H1 (cell line): ENCODE measurements at regions not wholly inside any gene's neighbourhood (a gene's known extent, or its start where the extent isn't known, plus 50 kb on each side); places are given as distances from the start of the nearest gene placed in this dataset.

ENCODE experiments used
- CTCF ChIA-PET: fragments of 300-600 bp; sonication (Branson Sonifier 250); formaldehyde crosslinking; loops from one replicate; lab custom pipeline; 2021; ENCODE audit not compliant: partially characterized antibody; lab: Charles Lee
- POLR2A ChIA-PET: fragments of 300-600 bp; sonication (Branson Sonifier 250); formaldehyde crosslinking; loops from one replicate; lab custom pipeline; 2021; ENCODE audit warnings: inconsistent platforms; ENCODE audit not compliant: partially characterized antibody; lab: Charles Lee
- DNase-seq, 2 experiments: peaks; one replicate each; pipeline versions ENCODE4 v3.0.0 to v3.0.0-alpha.2; 2010 to 2022; ENCODE audit warnings: low spot score in 2 of 2, low read depth in 1 of 2, mixed read lengths in 1 of 2
- FAIRE-seq: peaks from 2 replicates; lab custom pipeline; 2011; peaks lifted over from hg19 to GRCh38; lab: Jason Lieb, UNC
- H2AFZ ChIP-seq: 2 replicates; pipeline ENCODE4 v1.8.1; 2012; ENCODE audit warnings: low read length, inconsistent platforms
- H2AK5ac ChIP-seq: 2 replicates; pipeline ENCODE4 v1.6.1; 2013; ENCODE audit warnings: low read depth, low read length
- H2BK120ac ChIP-seq: replicated peaks from 2 replicates; pipeline ENCODE3; 2013; ENCODE audit warnings: low read depth, low read length, inconsistent platforms
- H2BK12ac ChIP-seq: 2 replicates; pipeline ENCODE4 v1.6.1; 2013; ENCODE audit warnings: low read depth, low read length
- H2BK15ac ChIP-seq: 2 replicates; pipeline ENCODE4 v1.6.1; 2013; ENCODE audit warnings: low read length
- H2BK20ac ChIP-seq: 2 replicates; pipeline ENCODE4 v1.6.1; 2013; ENCODE audit warnings: low read length
- H2BK5ac ChIP-seq: 2 replicates; pipeline ENCODE4 v1.6.1; 2013; ENCODE audit warnings: low read depth, low read length
- H3K14ac ChIP-seq: 2 replicates; pipeline ENCODE4 v1.6.1; 2013; ENCODE audit warnings: inconsistent platforms; ENCODE audit not compliant: insufficient read length
- H3K18ac ChIP-seq: 2 replicates; pipeline ENCODE4 v1.6.1; 2013; ENCODE audit warnings: low read length; ENCODE audit errors: extremely low read depth
- H3K23ac ChIP-seq: 2 replicates; pipeline ENCODE4 v1.6.1; 2013; ENCODE audit warnings: inconsistent platforms; ENCODE audit not compliant: insufficient read length
- H3K23me2 ChIP-seq: 2 replicates; pipeline ENCODE4 v1.6.1; 2013; ENCODE audit warnings: low read depth, low read length
- H3K27ac ChIP-seq: 2 replicates; pipeline ENCODE4 v1.6.1; 2011; ENCODE audit warnings: low read depth, low read length, inconsistent platforms
- H3K27me3 ChIP-seq, 4 experiments: replicated peaks in 1 of 4; 1 replicate in 1 of 4; 2 replicates in 3 of 4; pipeline versions ENCODE4 v1.6.1 to v1.8.1; 2011 to 2013; ENCODE audit warnings: low read length in 3 of 4, mild to moderate bottlenecking in 3 of 4, inconsistent platforms in 2 of 4, mixed read lengths in 2 of 4, moderate library complexity in 1 of 4; ENCODE audit not compliant: control insufficient read depth in 3 of 4, insufficient read depth in 3 of 4; ENCODE audit errors: extremely low read depth in 1 of 4
- H3K36me3 ChIP-seq, 4 experiments: 2 replicates each; pipeline versions ENCODE4 v1.6.1 to v1.8.1; 2011 to 2013; ENCODE audit warnings: mild to moderate bottlenecking in 4 of 4, low read length in 3 of 4, moderate library complexity in 2 of 4, control low read depth in 1 of 4, inconsistent platforms in 1 of 4; ENCODE audit not compliant: insufficient read depth in 4 of 4, control insufficient read depth in 2 of 4
- H3K4ac ChIP-seq: replicated peaks from 2 replicates; pipeline ENCODE3; 2013; ENCODE audit warnings: low read length, low read depth, mixed read lengths, inconsistent platforms; ENCODE audit not compliant: insufficient read length
- H3K4me1 ChIP-seq, 4 experiments: replicated peaks in 1 of 4; 1 replicate in 1 of 4; 2 replicates in 3 of 4; pipeline versions ENCODE4 v1.6.1 to v1.8.1; 2011 to 2013; ENCODE audit warnings: low read length in 3 of 4, inconsistent platforms in 2 of 4, mixed read lengths in 1 of 4; ENCODE audit not compliant: insufficient read depth in 4 of 4, control insufficient read depth in 3 of 4
- H3K4me2 ChIP-seq, 2 experiments: 2 replicates each; pipeline versions ENCODE4 v1.6.1 to v1.8.1; 2011 to 2013; ENCODE audit warnings: low read depth in 2 of 2, low read length in 2 of 2, control low read depth in 1 of 2, inconsistent platforms in 1 of 2, mild to moderate bottlenecking in 1 of 2; ENCODE audit not compliant: insufficient read depth in 1 of 2
- H3K4me3 ChIP-seq, 4 experiments: fragments of 200-600, 300-600 bp in 1 of 4; sonication (generic), shearing (Covaris generic), sonication (Bioruptor Twin) in 1 of 4; 2 replicates each; pipeline versions ENCODE4 v1.5.1 to v1.8.1; 2011 to 2016; ENCODE audit warnings: low read length in 4 of 4, low read depth in 3 of 4, control low read depth in 2 of 4, inconsistent platforms in 2 of 4, mild to moderate bottlenecking in 2 of 4, mixed read lengths in 1 of 4, moderate library complexity in 1 of 4; ENCODE audit not compliant: insufficient read depth in 2 of 4; ENCODE audit errors: extremely low read depth in 1 of 4
- H3K56ac ChIP-seq: replicated peaks from 2 replicates; pipeline ENCODE3; 2013; ENCODE audit warnings: low read depth, mild to moderate bottlenecking, mixed read lengths, low read length, inconsistent platforms; ENCODE audit not compliant: insufficient read length
- H3K79me1 ChIP-seq: 2 replicates; pipeline ENCODE4 v1.6.1; 2013; ENCODE audit warnings: low read depth, low read length, control low read depth
- H3K79me2 ChIP-seq, 2 experiments: 2 replicates each; pipeline versions ENCODE4 v1.6.1 to v1.8.1; 2012 to 2013; ENCODE audit warnings: low read length in 2 of 2, mild to moderate bottlenecking in 2 of 2, inconsistent platforms in 1 of 2; ENCODE audit not compliant: insufficient read depth in 2 of 2, control insufficient read depth in 1 of 2
- H3K9ac ChIP-seq, 4 experiments: replicated peaks in 1 of 4; 1 replicate in 1 of 4; 2 replicates in 3 of 4; pipeline versions ENCODE4 v1.6.1 to v1.8.1; 2011 to 2013; ENCODE audit warnings: low read depth in 3 of 4, low read length in 3 of 4, control low read depth in 2 of 4, mild to moderate bottlenecking in 2 of 4, moderate library complexity in 2 of 4, inconsistent platforms in 1 of 4; ENCODE audit errors: extremely low read depth in 1 of 4
- H3K9me3 ChIP-seq, 2 experiments: 2 replicates each; pipeline versions ENCODE4 v1.6.1 to v1.8.1; 2012 to 2013; ENCODE audit warnings: mild to moderate bottlenecking in 2 of 2, moderate library complexity in 2 of 2, control low read depth in 1 of 2, inconsistent platforms in 1 of 2, low read depth in 1 of 2, low read length in 1 of 2, mixed read lengths in 1 of 2; ENCODE audit not compliant: insufficient read depth in 2 of 2
- H4K20me1 ChIP-seq, 2 experiments: replicated peaks in 1 of 2; 2 replicates each; pipeline versions ENCODE3 to v1.8.1; 2011 to 2013; ENCODE audit warnings: inconsistent platforms in 2 of 2, low read length in 2 of 2, mild to moderate bottlenecking in 1 of 2; ENCODE audit not compliant: insufficient read depth in 2 of 2, control insufficient read depth in 1 of 2
- H4K5ac ChIP-seq: 2 replicates; pipeline ENCODE4 v1.6.1; 2013; ENCODE audit warnings: low read length, low read depth, mixed read lengths, inconsistent platforms; ENCODE audit not compliant: insufficient read length
- H4K8ac ChIP-seq: 2 replicates; pipeline ENCODE4 v1.8.0; 2013; ENCODE audit warnings: mild to moderate bottlenecking, moderate library complexity, low read length, inconsistent platforms; ENCODE audit not compliant: insufficient read depth; ENCODE audit errors: extremely low read depth
- H4K91ac ChIP-seq: replicated peaks from 2 replicates; pipeline ENCODE3; 2013; ENCODE audit warnings: low read length, mixed read lengths, inconsistent platforms; ENCODE audit not compliant: insufficient read length
- BACH1 ChIP-seq: IDR thresholded peaks from 2 replicates; pipeline ENCODE4 v1.6.1; 2012; ENCODE audit warnings: low read length, improper control_type of control experiment
- BRCA1 ChIP-seq: IDR thresholded peaks from 2 replicates; pipeline ENCODE4 v1.6.1; 2012; ENCODE audit warnings: low read depth, low read length, improper control_type of control experiment
- CBX5 ChIP-seq: fragments of 300-800, 300-1000 bp; sonication (generic); IDR thresholded peaks from 2 replicates; pipeline ENCODE4 v1.7.1; 2016; ENCODE audit warnings: antibody characterized with exemption, low read length, low read depth
- CBX8 ChIP-seq: fragments of 300-800, 300-1000 bp; sonication (generic); IDR thresholded peaks from 2 replicates; pipeline ENCODE4 v1.7.1; 2016; ENCODE audit warnings: low read depth, low read length, borderline replicate concordance
- CREB1 ChIP-seq: IDR thresholded peaks from 2 replicates; pipeline ENCODE4 v1.6.1; 2012; ENCODE audit warnings: inconsistent platforms
- JUN ChIP-seq: IDR thresholded peaks from 2 replicates; pipeline ENCODE4 v1.6.1; 2011; ENCODE audit warnings: low read depth, mild to moderate bottlenecking, improper control_type of control experiment, low read length
- KDM1A ChIP-seq: fragments of 200-600, 300-600 bp; sonication (generic); IDR thresholded peaks from 2 replicates; pipeline ENCODE4 v1.7.1; 2016; ENCODE audit warnings: mild to moderate bottlenecking, low read length, borderline replicate concordance
- RBBP5 ChIP-seq: IDR thresholded peaks from 2 replicates; pipeline ENCODE4 v1.7.1; 2012; ENCODE audit warnings: low read depth, mild to moderate bottlenecking, inconsistent platforms, low read length, moderate library complexity, borderline replicate concordance
- RXRA ChIP-seq: IDR thresholded peaks from 2 replicates; pipeline ENCODE4 v1.6.1; 2011; ENCODE audit warnings: low read depth, mild to moderate bottlenecking, low read length, moderate library complexity; ENCODE audit not compliant: insufficient read depth
- SAP30 ChIP-seq: fragments of 300-600 bp; sonication (generic); IDR thresholded peaks from 2 replicates; pipeline ENCODE4 v1.7.1; 2012; ENCODE audit warnings: low read length, moderate library complexity, mild to moderate bottlenecking, inconsistent platforms; ENCODE audit not compliant: insufficient read depth, insufficient replicate concordance
- SP2 ChIP-seq: IDR thresholded peaks from 2 replicates; pipeline ENCODE4 v1.6.1; 2012; ENCODE audit warnings: mild to moderate bottlenecking, low read length, inconsistent platforms
- SP4 ChIP-seq: IDR thresholded peaks from 2 replicates; pipeline ENCODE4 v1.6.1; 2012; ENCODE audit warnings: low read length, inconsistent platforms
- SRF ChIP-seq: IDR thresholded peaks from 2 replicates; pipeline ENCODE4 v1.6.1; 2011; ENCODE audit warnings: mild to moderate bottlenecking, low read depth, low read length, moderate library complexity
- TBP ChIP-seq: IDR thresholded peaks from 2 replicates; pipeline ENCODE4 v1.6.1; 2011; ENCODE audit warnings: low read depth, low read length, improper control_type of control experiment
- TEAD4 ChIP-seq: IDR thresholded peaks from 2 replicates; pipeline ENCODE4 v1.6.1; 2012; ENCODE audit warnings: low read depth, low read length, inconsistent platforms, mixed read lengths
- WGBS, 2 experiments: shearing (Covaris generic) in 1 of 2; methylation state at CpG; one replicate each; pipeline versions ENCODE4 v1.1.6 to v1.1.7; 2013 to 2015; ENCODE audit warnings: low lambda C conversion rate in 2 of 2, mixed read lengths in 2 of 2, inconsistent platforms in 1 of 2, low coverage in 1 of 2, missing lambda C conversion rate in 1 of 2; ENCODE audit not compliant: insufficient replicate concordance in 2 of 2, insufficient coverage in 1 of 2, insufficient read length in 1 of 2; ENCODE audit errors: extremely low coverage in 1 of 2, missing lambda C conversion rate in 1 of 2; 5-methylcytosine and 5-hydroxymethylcytosine counted together

DNA sequence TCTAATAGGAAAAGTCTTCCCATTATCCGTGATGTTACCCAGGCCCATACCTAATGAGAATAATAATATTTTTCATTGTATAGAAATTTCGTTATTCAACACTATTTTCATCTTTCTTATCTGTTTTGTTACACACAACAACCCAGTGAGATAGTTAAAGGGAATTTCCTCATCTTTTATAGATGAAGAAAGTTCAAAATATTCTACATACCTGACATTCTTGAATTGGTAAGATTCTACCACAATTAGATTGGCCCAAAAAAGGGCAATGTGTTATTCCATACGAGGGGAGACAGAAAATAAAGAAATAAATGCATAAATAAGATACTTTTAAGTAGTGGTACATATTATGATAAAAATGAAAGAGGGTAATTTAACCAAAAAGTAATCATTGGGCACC, 405.5 kb upstream of the ADAMTS5 start:
- Histone ChIP-seq H2BK5ac (no peak overlapping the region), H3K9ac (no peak overlapping the region)
- TF ChIP-seq JUN (no peak), RXRA (no peak), CBX5 (no peak), TBP (no peak), BACH1 (no peak), KDM1A (no peak), RBBP5 (no peak), CREB1 (no peak), CBX8 (no peak), TEAD4 (no peak), BRCA1 (no peak), SAP30 (no peak), SP2 (no peak), SRF (no peak), SP4 (no peak)
- TF ChIP-seq, all 59 proteins: peak for 0
- Histone ChIP-seq H3K79me1 (no peaks in the 10 kb centered on the region), H2BK20ac (no peak overlapping the region), H3K4me1 (peaks cover 0 to 6% (median 4%) of the 10 kb centered on the region in 4 experiments; a peak in 4 of 7 replicates), H2BK12ac (no peak overlapping the region), H3K27me3 (no peaks in the 10 kb centered on the region), H3K79me2 (no peaks in the 10 kb centered on the region), H4K8ac (no peak overlapping the region), H2BK120ac (no peak overlapping the region), H2BK15ac (no peak overlapping the region), H3K9me3 (no peaks in the 10 kb centered on the region; a peak in 1 of 4 replicates), H3K23me2 (no peaks in the 10 kb centered on the region), H2AK5ac (no peak overlapping the region), H3K56ac (no peak overlapping the region), H3K23ac (no peak overlapping the region), H3K18ac (no peak overlapping the region), H3K36me3 (no peaks in the 10 kb centered on the region), H4K91ac (no peak overlapping the region), H2AFZ (no peak overlapping the region), H4K20me1 (no peaks in the 10 kb centered on the region), H3K27ac (no peak overlapping the region), H3K14ac (no peak overlapping the region), H4K5ac (no peak overlapping the region), H3K4me3 (no peak overlapping the region), H3K4me2 (no peak overlapping the region), H3K4ac (no peak overlapping the region)
- POLR2A ChIA-PET, result no interaction called here
- no peak for DNase-seq
- CTCF ChIA-PET, result interaction anchor here (1.0 kb wide), 1 partner anchor 11 kb away, joined by 4 read pairs; no protein-coding TSS in a partner anchor
- no peak for FAIRE-seq
- 95% methylated on average over 3 of the region's 3 CpGs; no CpG with 5 or more reads in 1 of the 2 experiments for WGBS, 2 experiments
